ENCODE measurements at regions not wholly inside any gene's neighbourhood (a gene's known extent, or its start where the extent isn't known, plus 50 kb on each side); places are given as distances from the start of the nearest gene placed in this dataset.
"Not testable (repeated sequence)": the region's sequence is repeated elsewhere in the genome, so short reads cannot be mapped to it uniquely, and the experiment has no call there.

- not testable (repeated sequence) for TF ChIP-seq CTCF (IDR thresholded peaks at IDR 0.05; ENCODE audit: borderline replicate concordance, extremely low read depth, low read length, poor library complexity, severe bottlenecking); EZH2 (IDR thresholded peaks at IDR 0.05; ENCODE audit: borderline replicate concordance, low read depth, low read length, severe bottlenecking)
Observed at GRCh38 chr2:111309231-111310075, 188.7 kb downstream of the BCL2L11 start.
